DND-41 (cell line): ENCODE measurements at regions not wholly inside any gene's neighbourhood (a gene's known extent, or its start where the extent isn't known, plus 50 kb on each side); places are given as distances from the start of the nearest gene placed in this dataset.

Experiments used
- ATAC-seq: fragments of 200-7000 bp; cut with Tn5 transposase; 3 replicates; pipeline ENCODE4 v1.9.1; 2021; ENCODE audit warnings: low read depth; ENCODE audit not compliant: insufficient read depth
- DNase-seq: peaks from one replicate; pipeline ENCODE4 v3.0.0-alpha.2; 2020
- H2AFZ ChIP-seq: 2 replicates; pipeline ENCODE4 v1.6.0; 2012; ENCODE audit warnings: low read depth, low read length
- H3K27ac ChIP-seq: 2 replicates; pipeline ENCODE4 v1.5.1; 2012; ENCODE audit warnings: low read length, inconsistent platforms
- H3K27me3 ChIP-seq: fragments of 200-600 bp; sonication (generic); 2 replicates; pipeline ENCODE4 v1.6.0; 2012; ENCODE audit warnings: low read length, mild to moderate bottlenecking, inconsistent platforms; ENCODE audit not compliant: insufficient read depth, poor library complexity
- H3K36me3 ChIP-seq: 2 replicates; pipeline ENCODE4 v1.5.1; 2012; ENCODE audit warnings: low read length, inconsistent platforms; ENCODE audit not compliant: insufficient read depth
- H3K4me1 ChIP-seq: 2 replicates; pipeline ENCODE4 v1.5.1; 2012; ENCODE audit warnings: mild to moderate bottlenecking, low read length; ENCODE audit not compliant: insufficient read depth
- H3K4me2 ChIP-seq: 2 replicates; pipeline ENCODE4 v1.6.0; 2012; ENCODE audit warnings: mild to moderate bottlenecking, moderate library complexity, low read length, inconsistent platforms; ENCODE audit not compliant: insufficient read depth
- H3K4me3 ChIP-seq, 2 experiments: fragments of 200-600 bp in 1 of 2; shearing (Covaris generic) in 1 of 2; 2 replicates each; pipeline ENCODE4 v1.5.1; 2012 to 2016; ENCODE audit warnings: inconsistent platforms in 2 of 2, low read length in 2 of 2, mild to moderate bottlenecking in 2 of 2, low read depth in 1 of 2, moderate library complexity in 1 of 2
- H3K79me2 ChIP-seq: 2 replicates; pipeline ENCODE4 v1.6.0; 2012; ENCODE audit warnings: low read length, inconsistent platforms; ENCODE audit not compliant: insufficient read depth
- H3K9ac ChIP-seq: 2 replicates; pipeline ENCODE4 v1.6.0; 2012; ENCODE audit warnings: low read depth, mild to moderate bottlenecking, inconsistent platforms, low read length, moderate library complexity
- H3K9me3 ChIP-seq: 2 replicates; pipeline ENCODE4 v1.5.1; 2012; ENCODE audit warnings: low read length, moderate library complexity, mild to moderate bottlenecking, inconsistent platforms; ENCODE audit not compliant: insufficient read depth, severe bottlenecking
- H4K20me1 ChIP-seq: 2 replicates; pipeline ENCODE4 v1.6.0; 2012; ENCODE audit warnings: low read length; ENCODE audit not compliant: insufficient read depth
- EZH2 ChIP-seq: IDR thresholded peaks from 3 replicates; pipeline ENCODE4 v1.6.1; 2012; ENCODE audit warnings: borderline replicate concordance, low read depth, mild to moderate bottlenecking, moderate library complexity, low read length, inconsistent platforms; ENCODE audit not compliant: severe bottlenecking
- TF ChIP-seq, protein P1 (sequence below): IDR thresholded peaks from 2 replicates; pipeline ENCODE4 v1.5.1; 2012; ENCODE audit warnings: borderline replicate concordance, low read length, moderate library complexity, mild to moderate bottlenecking; ENCODE audit not compliant: poor library complexity, severe bottlenecking; ENCODE audit errors: extremely low read depth

DNA sequence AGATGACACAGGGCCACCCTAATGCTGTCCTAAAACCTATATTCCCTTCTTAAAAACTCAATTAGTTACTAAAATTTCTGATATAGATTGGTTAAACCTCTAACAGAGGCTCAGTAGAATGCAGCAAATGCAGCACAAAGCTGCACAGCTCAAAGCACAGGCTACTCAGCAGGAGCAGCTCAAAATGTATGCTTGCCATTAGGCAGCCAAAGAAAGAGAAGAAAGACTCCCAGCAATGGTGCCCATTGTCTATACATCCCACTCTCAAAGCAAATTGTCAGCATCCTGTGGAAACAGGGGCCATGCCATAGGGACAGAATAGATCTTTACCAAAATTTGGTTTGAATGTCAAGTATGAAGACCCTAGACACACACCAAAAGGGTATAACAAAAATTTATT lies 73.5 kb downstream of the TFPI2 start:
- no peaks in the 10 kb centered on the region for H3K9me3 ChIP-seq
- no peak overlapping the region for H3K9ac ChIP-seq
- no peak overlapping the region for H2AFZ ChIP-seq
- H4K20me1 ChIP-seq = no peaks in the 10 kb centered on the region
- H3K4me1 ChIP-seq = no peaks in the 10 kb centered on the region
- no peak overlapping the region for H3K27ac ChIP-seq
- no peaks in the 10 kb centered on the region for H3K79me2 ChIP-seq
- ATAC-seq (no peak), DNase-seq (no peak)
- H3K27me3 ChIP-seq = no peaks in the 10 kb centered on the region
- no peak overlapping the region for H3K4me2 ChIP-seq
- TF ChIP-seq EZH2 = no peak
- H3K4me3 ChIP-seq = no peak overlapping the region
- H3K36me3 ChIP-seq = no peaks in the 10 kb centered on the region

DNA sequence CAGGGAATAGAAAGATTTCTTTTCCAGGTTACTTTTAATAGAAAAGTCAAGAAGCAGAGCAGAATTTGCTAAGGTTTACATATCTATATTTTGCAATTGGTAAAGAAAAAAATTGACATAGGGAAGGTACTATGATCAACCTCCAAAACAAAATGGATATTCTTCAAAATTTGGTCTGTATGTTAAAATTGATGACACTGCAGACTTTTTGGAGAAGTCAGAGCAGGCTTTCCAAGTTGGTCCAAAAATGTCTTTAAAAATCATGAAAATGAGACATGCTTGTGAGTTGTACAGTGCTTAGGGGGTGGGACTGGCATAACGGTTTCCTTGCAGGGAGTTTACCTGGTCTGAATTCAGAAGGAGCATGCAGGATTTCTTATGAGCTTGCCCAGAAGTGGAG lies 77.0 kb downstream of the TFPI2 start:
- Histone ChIP-seq H3K9me3 (no peaks in the 10 kb centered on the region), H2AFZ (no peak overlapping the region), H3K9ac (no peak overlapping the region), H3K4me3 (no peak overlapping the region), H3K27ac (no peak overlapping the region), H3K4me2 (no peak overlapping the region), H3K36me3 (no peaks in the 10 kb centered on the region), H4K20me1 (no peaks in the 10 kb centered on the region), H3K79me2 (no peaks in the 10 kb centered on the region), H3K27me3 (no peaks in the 10 kb centered on the region), H3K4me1 (no peaks in the 10 kb centered on the region)
- ATAC-seq (no peak), DNase-seq (no peak)
- TF ChIP-seq EZH2 = no peak
- TF ChIP-seq, protein P1, sequence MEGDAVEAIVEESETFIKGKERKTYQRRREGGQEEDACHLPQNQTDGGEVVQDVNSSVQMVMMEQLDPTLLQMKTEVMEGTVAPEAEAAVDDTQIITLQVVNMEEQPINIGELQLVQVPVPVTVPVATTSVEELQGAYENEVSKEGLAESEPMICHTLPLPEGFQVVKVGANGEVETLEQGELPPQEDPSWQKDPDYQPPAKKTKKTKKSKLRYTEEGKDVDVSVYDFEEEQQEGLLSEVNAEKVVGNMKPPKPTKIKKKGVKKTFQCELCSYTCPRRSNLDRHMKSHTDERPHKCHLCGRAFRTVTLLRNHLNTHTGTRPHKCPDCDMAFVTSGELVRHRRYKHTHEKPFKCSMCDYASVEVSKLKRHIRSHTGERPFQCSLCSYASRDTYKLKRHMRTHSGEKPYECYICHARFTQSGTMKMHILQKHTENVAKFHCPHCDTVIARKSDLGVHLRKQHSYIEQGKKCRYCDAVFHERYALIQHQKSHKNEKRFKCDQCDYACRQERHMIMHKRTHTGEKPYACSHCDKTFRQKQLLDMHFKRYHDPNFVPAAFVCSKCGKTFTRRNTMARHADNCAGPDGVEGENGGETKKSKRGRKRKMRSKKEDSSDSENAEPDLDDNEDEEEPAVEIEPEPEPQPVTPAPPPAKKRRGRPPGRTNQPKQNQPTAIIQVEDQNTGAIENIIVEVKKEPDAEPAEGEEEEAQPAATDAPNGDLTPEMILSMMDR = no peak

GRCh38 chr7:93812061-93812460 lies 78.5 kb downstream of the TFPI2 start:
- TF ChIP-seq EZH2 = no peak
- TF ChIP-seq, protein P1 = no peak
- H3K36me3 ChIP-seq = no peaks in the 10 kb centered on the region
- H2AFZ ChIP-seq = no peak overlapping the region
- H3K27ac ChIP-seq = no peak overlapping the region
- no peaks in the 10 kb centered on the region for H3K9me3 ChIP-seq
- no peaks in the 10 kb centered on the region for H3K27me3 ChIP-seq
- H3K4me2 ChIP-seq = no peak overlapping the region
- H4K20me1 ChIP-seq = no peaks in the 10 kb centered on the region
- H3K4me1 ChIP-seq = no peaks in the 10 kb centered on the region
- no peak overlapping the region for H3K4me3 ChIP-seq
- H3K9ac ChIP-seq = no peak overlapping the region
- no peaks in the 10 kb centered on the region for H3K79me2 ChIP-seq
- DNase-seq = no peak
- ATAC-seq = no peak

- TF ChIP-seq EZH2 = no peak
- TF ChIP-seq, protein P1 = no peak
- Histone ChIP-seq H3K27me3 (no peaks in the 10 kb centered on the region), H3K79me2 (no peaks in the 10 kb centered on the region), H3K4me3 (no peak overlapping the region), H4K20me1 (no peaks in the 10 kb centered on the region), H3K4me2 (no peak overlapping the region), H3K4me1 (no peaks in the 10 kb centered on the region), H3K9ac (no peak overlapping the region), H3K9me3 (no peaks in the 10 kb centered on the region), H2AFZ (no peak overlapping the region), H3K27ac (no peak overlapping the region), H3K36me3 (no peaks in the 10 kb centered on the region)
- ATAC-seq (no peak), DNase-seq (no peak)
These were observed 79.4 kb downstream of the TFPI2 start for GRCh38 chr7:93811198-93811597.
